BLaER1 treated with 17β-estradiol and CSF1 and Interleukin-3, amounts not matched to agents 10 nM and 100 nM (cell line): ENCODE measurements at regions not wholly inside any gene's neighbourhood (a gene's known extent, or its start where the extent isn't known, plus 50 kb on each side); places are given as distances from the start of the nearest gene placed in this dataset.
"Not testable (repeated sequence)": the region's sequence is repeated elsewhere in the genome, so short reads cannot be mapped to it uniquely, and the experiment has no call there.

ENCODE experiments used
- H3K27ac ChIP-seq, 11 experiments: shearing (Covaris generic); formaldehyde crosslinking; 2 replicates each; pipeline ENCODE4 v1.8.1; 2022
- H3K27me3 ChIP-seq, 11 experiments: shearing (Covaris generic); formaldehyde crosslinking; 2 replicates each; pipeline ENCODE4 v1.8.1; 2022
- H3K36me3 ChIP-seq, 11 experiments: shearing (Covaris generic); formaldehyde crosslinking; 2 replicates each; pipeline ENCODE4 v1.8.1; 2022
- H3K4me1 ChIP-seq, 10 experiments: shearing (Covaris generic); formaldehyde crosslinking; 2 replicates each; pipeline ENCODE4 v1.8.1; 2022
- H3K4me2 ChIP-seq, 11 experiments: shearing (Covaris generic); formaldehyde crosslinking; 2 replicates each; pipeline ENCODE4 v1.8.1; 2022
- H3K4me3 ChIP-seq, 10 experiments: shearing (Covaris generic); formaldehyde crosslinking; 2 replicates each; pipeline ENCODE4 v1.8.1; 2022
- H3K9ac ChIP-seq, 11 experiments: shearing (Covaris generic); formaldehyde crosslinking; 2 replicates each; pipeline ENCODE4 v1.8.1; 2022
- H3K9me3 ChIP-seq, 11 experiments: shearing (Covaris generic); formaldehyde crosslinking; replicated peaks in 1 of 11; 2 replicates each; pipeline ENCODE4 v1.8.1; 2022
- H4K20me1 ChIP-seq, 11 experiments: shearing (Covaris generic); formaldehyde crosslinking; 2 replicates each; pipeline ENCODE4 v1.8.1; 2022
- Cebpa-rat ChIP-seq, 11 experiments: shearing (Covaris generic); IDR thresholded peaks; 2 replicates each; pipeline ENCODE4 v1.8.1; 2022

GRCh38 chr10:31207636-31208035, 111.4 kb upstream of the ZEB1 start:
- no peaks in the 10 kb centered on the region for H3K9me3 ChIP-seq
- no peaks in the 10 kb centered on the region for H3K27me3 ChIP-seq
- H3K27ac ChIP-seq: no peak overlapping the region
- no peaks in the 10 kb centered on the region for H3K36me3 ChIP-seq
- no peak overlapping the region for H3K9ac ChIP-seq
- no peaks in the 10 kb centered on the region for H4K20me1 ChIP-seq
- H3K4me2 ChIP-seq: no peak overlapping the region
- H3K4me1 ChIP-seq: no peaks in the 10 kb centered on the region
- H3K4me3 ChIP-seq: no peak overlapping the region
- TF ChIP-seq Cebpa-rat (IDR thresholded peaks at IDR 0.05): no peak

GRCh38 chr10:31209478-31209877, 109.5 kb upstream of the ZEB1 start:
- Histone ChIP-seq H3K9ac (no peak overlapping the region), H3K4me3 (no peak overlapping the region), H3K36me3 (no peaks in the 10 kb centered on the region)

GRCh38 chr10:31210190-31210589, 108.8 kb upstream of the ZEB1 start:
- Histone ChIP-seq H3K4me2 (no peak overlapping the region), H3K27me3 (no peaks in the 10 kb centered on the region), H3K27ac (no peak overlapping the region), H3K9me3 (no peaks in the 10 kb centered on the region), H3K4me1 (peaks cover 0 to 7% (median 0%) of the 10 kb centered on the region in 10 experiments; a peak in 3 of 20 replicates), H3K36me3 (no peaks in the 10 kb centered on the region), H4K20me1 (no peaks in the 10 kb centered on the region), H3K4me3 (no peak overlapping the region), H3K9ac (no peak overlapping the region)
- no peak for TF ChIP-seq Cebpa-rat (IDR thresholded peaks at IDR 0.05)

More at GRCh38 chr10:31209478-31209877, 109.5 kb upstream of the ZEB1 start:
- Histone ChIP-seq H4K20me1 (no peaks in the 10 kb centered on the region), H3K27ac (no peak overlapping the region), H3K9me3 (no peaks in the 10 kb centered on the region), H3K4me2 (no peak overlapping the region), H3K27me3 (no peaks in the 10 kb centered on the region), H3K4me1 (no peaks in the 10 kb centered on the region)
- TF ChIP-seq Cebpa-rat (IDR thresholded peaks at IDR 0.05): no peak

- Histone ChIP-seq H3K36me3 (no peaks in the 10 kb centered on the region), H4K20me1 (no peaks in the 10 kb centered on the region), H3K4me1 (peaks cover 0 to 11% (median 0%) of the 10 kb centered on the region in 10 experiments; a peak in 4 of 20 replicates), H3K4me3 (no peak overlapping the region), H3K9ac (no peak overlapping the region), H3K4me2 (no peak overlapping the region), H3K27me3 (no peaks in the 10 kb centered on the region), H3K27ac (no peak overlapping the region), H3K9me3 (no peaks in the 10 kb centered on the region)
- no peak for TF ChIP-seq Cebpa-rat (IDR thresholded peaks at IDR 0.05)
Measured at GRCh38 chr10:31213959-31214358, 105.1 kb upstream of the ZEB1 start.

- Histone ChIP-seq H3K36me3 (no peaks in the 10 kb centered on the region), H3K27ac (no peak overlapping the region), H3K4me3 (no peak overlapping the region), H3K9ac (no peak overlapping the region), H3K9me3 (no peaks in the 10 kb centered on the region), H3K4me1 (peaks cover 0 to 11% (median 0%) of the 10 kb centered on the region in 10 experiments; a peak in 4 of 20 replicates), H3K4me2 (peak overlapping the region in 2 of 11 experiments; percentile 13 to 34; a peak in 1 of 22 replicates), H4K20me1 (no peaks in the 10 kb centered on the region), H3K27me3 (no peaks in the 10 kb centered on the region)
- no peak for TF ChIP-seq Cebpa-rat (IDR thresholded peaks at IDR 0.05)
Measured at GRCh38 chr10:31215052-31215451, 104.0 kb upstream of the ZEB1 start.

- H3K27ac ChIP-seq: no peak overlapping the region
Measured at GRCh38 chr10:31219306-31219705, 99.7 kb upstream of the ZEB1 start.

GRCh38 chr10:31228780-31229179, 90.2 kb upstream of the ZEB1 start:
- H4K20me1 ChIP-seq, H3K27ac ChIP-seq, H3K4me2 ChIP-seq, H3K27me3 ChIP-seq, H3K36me3 ChIP-seq, H3K4me1 ChIP-seq, H3K9ac ChIP-seq, H3K4me3 ChIP-seq: not testable (repeated sequence)
- H3K9me3 ChIP-seq: peaks cover 17 to 38% (median 25%) of the 10 kb centered on the region in 11 experiments

More at GRCh38 chr10:31219306-31219705, 99.7 kb upstream of the ZEB1 start:
- Histone ChIP-seq H3K27me3 (no peaks in the 10 kb centered on the region), H3K4me2 (no peak overlapping the region), H3K9me3 (no peaks in the 10 kb centered on the region), H4K20me1 (no peaks in the 10 kb centered on the region), H3K9ac (no peak overlapping the region), H3K4me3 (no peak overlapping the region), H3K36me3 (no peaks in the 10 kb centered on the region), H3K4me1 (peaks cover 0 to 11% (median 0%) of the 10 kb centered on the region in 10 experiments; a peak in 4 of 20 replicates)
- TF ChIP-seq Cebpa-rat (IDR thresholded peaks at IDR 0.05): no peak

GRCh38 chr10:31239961-31240360, 79.1 kb upstream of the ZEB1 start:
- no peak overlapping the region for H3K27ac ChIP-seq
- peaks cover 0 to 13% (median 9%) of the 10 kb centered on the region in 10 experiments; a peak in 13 of 20 replicates for H3K4me1 ChIP-seq
- no peak overlapping the region for H3K4me3 ChIP-seq
- H3K9me3 ChIP-seq: peaks cover 0 to 3% (median 0%) of the 10 kb centered on the region in 11 experiments; a peak in 2 of 22 replicates
- H3K4me2 ChIP-seq: no peak overlapping the region
- no peak for TF ChIP-seq Cebpa-rat (IDR thresholded peaks at IDR 0.05)
- no peaks in the 10 kb centered on the region for H3K27me3 ChIP-seq
- no peaks in the 10 kb centered on the region for H3K36me3 ChIP-seq
- no peak overlapping the region for H3K9ac ChIP-seq
- H4K20me1 ChIP-seq: no peaks in the 10 kb centered on the region

GRCh38 chr10:31242902-31243301, 76.1 kb upstream of the ZEB1 start:
- peak overlapping the region in 7 of 11 experiments; percentile 2 to 64 (median 53); a peak in 10 of 22 replicates for H3K4me2 ChIP-seq
- no peaks in the 10 kb centered on the region for H4K20me1 ChIP-seq
- no peak for TF ChIP-seq Cebpa-rat (IDR thresholded peaks at IDR 0.05)
- H3K4me1 ChIP-seq: peaks cover 0 to 13% (median 9%) of the 10 kb centered on the region in 10 experiments; a peak in 13 of 20 replicates
- H3K27ac ChIP-seq: peak overlapping the region in 1 of 11 experiments; percentile 21; a peak in 2 of 22 replicates
- no peak overlapping the region for H3K9ac ChIP-seq
- no peaks in the 10 kb centered on the region for H3K27me3 ChIP-seq
- no peak overlapping the region for H3K4me3 ChIP-seq
- H3K9me3 ChIP-seq: peaks cover 0 to under 1% (median 0%) of the 10 kb centered on the region in 11 experiments; a peak in 1 of 22 replicates
- H3K36me3 ChIP-seq: no peaks in the 10 kb centered on the region

GRCh38 chr10:31251118-31251517, 67.9 kb upstream of the ZEB1 start:
- not testable (repeated sequence) for H3K4me2 ChIP-seq, H3K4me1 ChIP-seq, H3K27me3 ChIP-seq, H3K9ac ChIP-seq, H3K9me3 ChIP-seq, H3K36me3 ChIP-seq, H3K4me3 ChIP-seq, H4K20me1 ChIP-seq, H3K27ac ChIP-seq
